ENCODE measurements at regions not wholly inside any gene's neighbourhood (a gene's known extent, or its start where the extent isn't known, plus 50 kb on each side); places are given as distances from the start of the nearest gene placed in this dataset.

DNA sequence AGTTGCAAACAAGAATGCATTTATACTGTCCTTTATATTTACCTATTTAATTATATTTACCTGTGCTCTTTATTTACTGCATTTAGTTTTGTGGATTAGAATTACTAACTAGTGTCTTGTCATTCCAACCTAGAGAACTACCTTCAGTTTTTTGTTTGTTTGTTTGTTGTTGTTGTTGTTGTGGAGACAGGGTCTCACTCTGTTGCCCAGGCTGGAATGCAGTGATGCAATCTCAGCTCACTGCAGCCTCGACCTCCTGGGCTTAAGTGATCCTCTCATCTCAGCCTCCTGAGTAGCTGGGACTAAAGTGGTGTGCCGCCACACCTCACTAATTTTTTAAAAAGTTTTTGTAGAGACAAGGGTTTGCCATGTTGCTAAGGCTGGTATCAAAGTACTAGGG, 156.4 kb upstream of the AKR1E2 start:
- H3K4me2 ChIP-seq (ENCODE audit: low read length): no peak overlapping the region
- H3K4me1 ChIP-seq (ENCODE audit: control insufficient read depth, low read length): no peaks in the 10 kb centered on the region
- H4K20me1 ChIP-seq (ENCODE audit: control insufficient read depth, insufficient read depth, low read depth, low read length): no peaks in the 10 kb centered on the region
- TF ChIP-seq, protein P1, sequence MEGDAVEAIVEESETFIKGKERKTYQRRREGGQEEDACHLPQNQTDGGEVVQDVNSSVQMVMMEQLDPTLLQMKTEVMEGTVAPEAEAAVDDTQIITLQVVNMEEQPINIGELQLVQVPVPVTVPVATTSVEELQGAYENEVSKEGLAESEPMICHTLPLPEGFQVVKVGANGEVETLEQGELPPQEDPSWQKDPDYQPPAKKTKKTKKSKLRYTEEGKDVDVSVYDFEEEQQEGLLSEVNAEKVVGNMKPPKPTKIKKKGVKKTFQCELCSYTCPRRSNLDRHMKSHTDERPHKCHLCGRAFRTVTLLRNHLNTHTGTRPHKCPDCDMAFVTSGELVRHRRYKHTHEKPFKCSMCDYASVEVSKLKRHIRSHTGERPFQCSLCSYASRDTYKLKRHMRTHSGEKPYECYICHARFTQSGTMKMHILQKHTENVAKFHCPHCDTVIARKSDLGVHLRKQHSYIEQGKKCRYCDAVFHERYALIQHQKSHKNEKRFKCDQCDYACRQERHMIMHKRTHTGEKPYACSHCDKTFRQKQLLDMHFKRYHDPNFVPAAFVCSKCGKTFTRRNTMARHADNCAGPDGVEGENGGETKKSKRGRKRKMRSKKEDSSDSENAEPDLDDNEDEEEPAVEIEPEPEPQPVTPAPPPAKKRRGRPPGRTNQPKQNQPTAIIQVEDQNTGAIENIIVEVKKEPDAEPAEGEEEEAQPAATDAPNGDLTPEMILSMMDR (IDR thresholded peaks at IDR 0.05; ENCODE audit: low read depth, low read length, poor library complexity, severe bottlenecking): no peak
- no peak for TF ChIP-seq EZH2phosphoT487 (IDR thresholded peaks at IDR 0.05; ENCODE audit: borderline replicate concordance, low read length)
- H3K79me2 ChIP-seq (ENCODE audit: control insufficient read depth, low read length): no peaks in the 10 kb centered on the region
- H3K36me3 ChIP-seq (ENCODE audit: control insufficient read depth, low read length): no peaks in the 10 kb centered on the region
- no peaks in the 10 kb centered on the region; the same call in 1 of the 2 replicates for H3K9me2 ChIP-seq (replicated peaks; ENCODE audit: control insufficient read depth, low read length)
- H3K27ac ChIP-seq (ENCODE audit: low read depth, low read length): no peak overlapping the region
- H3F3A ChIP-seq (ENCODE audit: control insufficient read depth, insufficient read depth): no peaks in the 10 kb centered on the region
- no peaks in the 10 kb centered on the region for H3K27me3 ChIP-seq (ENCODE audit: control insufficient read depth, low read length)
- no peak overlapping the region for H3K4me3 ChIP-seq (ENCODE audit: low read length)
- H3K9me3 ChIP-seq (ENCODE audit: control insufficient read depth, insufficient read depth, low read length): no peaks in the 10 kb centered on the region

DNA sequence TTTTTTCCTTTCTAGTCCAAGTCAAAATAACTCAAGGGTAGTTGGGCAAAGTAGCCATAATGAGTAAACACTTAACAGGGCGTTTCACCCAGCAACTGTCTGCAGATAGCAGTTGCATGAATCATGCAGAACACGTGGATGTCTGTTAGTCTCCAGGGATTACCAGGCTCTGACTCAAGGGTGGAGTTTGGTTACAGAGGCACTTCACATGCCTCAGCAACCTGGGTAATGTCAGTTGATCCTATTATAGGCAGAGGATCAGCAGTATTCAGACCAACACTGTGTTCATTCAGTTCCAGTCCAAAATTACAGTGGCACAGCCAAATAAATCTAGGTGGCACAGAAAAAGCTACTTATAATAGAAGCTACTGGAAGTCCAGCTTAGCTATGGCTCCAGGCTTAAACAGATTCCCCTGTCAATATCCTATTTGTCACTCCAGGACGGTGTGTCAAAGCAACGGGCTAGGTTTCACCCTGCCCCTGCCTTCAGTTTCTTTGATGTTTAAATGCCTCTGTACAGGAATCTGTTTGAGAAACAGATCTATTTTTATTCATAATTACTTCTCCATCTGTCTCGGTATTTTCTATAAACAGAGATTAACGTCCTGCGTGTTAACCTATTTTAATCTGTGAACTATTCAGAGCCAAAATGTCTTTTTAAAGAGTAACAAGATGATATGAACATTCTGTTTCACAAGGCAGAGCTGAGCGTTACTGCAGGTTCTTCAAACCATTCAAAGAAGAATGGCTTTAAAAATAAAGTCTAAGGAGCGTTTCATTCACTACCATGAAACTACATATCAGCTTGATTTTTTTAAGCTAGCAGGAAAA, 162.6 kb upstream of the AKR1E2 start:
- Histone ChIP-seq H3K9me2 (replicated peaks; ENCODE audit: control insufficient read depth, low read length) (no peaks in the 10 kb centered on the region), H3K79me2 (ENCODE audit: control insufficient read depth, low read length) (no peaks in the 10 kb centered on the region), H3K9me3 (ENCODE audit: control insufficient read depth, insufficient read depth, low read length) (no peaks in the 10 kb centered on the region), H3K36me3 (ENCODE audit: control insufficient read depth, low read length) (no peaks in the 10 kb centered on the region), H3K4me2 (ENCODE audit: low read length) (no peak overlapping the region), H3F3A (ENCODE audit: control insufficient read depth, insufficient read depth) (no peaks in the 10 kb centered on the region), H4K20me1 (ENCODE audit: control insufficient read depth, insufficient read depth, low read depth, low read length) (no peaks in the 10 kb centered on the region), H3K27ac (ENCODE audit: low read depth, low read length) (no peak overlapping the region), H3K4me3 (ENCODE audit: low read length) (no peak overlapping the region), H3K4me1 (ENCODE audit: control insufficient read depth, low read length) (no peaks in the 10 kb centered on the region), H3K27me3 (ENCODE audit: control insufficient read depth, low read length) (no peaks in the 10 kb centered on the region)
- TF ChIP-seq EZH2phosphoT487 (IDR thresholded peaks at IDR 0.05; ENCODE audit: borderline replicate concordance, low read length): no peak
- TF ChIP-seq, protein P1 (IDR thresholded peaks at IDR 0.05; ENCODE audit: low read depth, low read length, poor library complexity, severe bottlenecking): no peak

DNA sequence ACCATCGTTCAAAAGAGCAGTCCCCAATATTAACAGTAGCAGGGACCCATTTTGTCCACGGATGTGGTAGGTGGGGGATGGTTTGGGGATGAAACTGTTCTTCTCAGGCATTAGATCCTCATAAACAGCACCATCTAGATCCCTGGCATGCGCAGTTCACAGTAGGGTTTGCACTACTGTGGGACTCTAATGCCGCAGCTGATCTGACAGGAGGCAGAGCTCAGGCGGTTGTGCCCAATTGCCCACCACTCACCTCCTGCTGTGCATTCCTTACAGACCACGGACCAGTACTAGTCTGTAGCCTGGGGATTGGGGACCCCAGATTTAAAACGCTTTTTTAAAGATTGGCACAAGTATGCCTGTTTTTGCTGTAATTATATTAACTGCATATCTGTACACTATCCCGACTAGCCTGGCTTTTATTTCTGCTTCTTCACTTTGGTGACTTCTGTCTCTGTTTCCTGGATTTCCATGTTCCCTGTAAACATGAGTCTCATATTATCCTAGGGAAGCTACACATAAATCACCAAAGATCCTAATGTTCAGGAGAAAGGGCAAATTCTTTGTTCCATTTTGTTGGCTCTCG, 163.3 kb upstream of the AKR1E2 start:
- Histone ChIP-seq H3K27me3 (ENCODE audit: control insufficient read depth, low read length) (no peaks in the 10 kb centered on the region), H3K4me1 (ENCODE audit: control insufficient read depth, low read length) (no peaks in the 10 kb centered on the region), H3K9me3 (ENCODE audit: control insufficient read depth, insufficient read depth, low read length) (no peaks in the 10 kb centered on the region), H3F3A (ENCODE audit: control insufficient read depth, insufficient read depth) (no peaks in the 10 kb centered on the region), H3K4me2 (ENCODE audit: low read length) (no peak overlapping the region), H3K4me3 (ENCODE audit: low read length) (no peak overlapping the region), H3K27ac (ENCODE audit: low read depth, low read length) (no peak overlapping the region), H3K9me2 (replicated peaks; ENCODE audit: control insufficient read depth, low read length) (no peaks in the 10 kb centered on the region), H3K36me3 (ENCODE audit: control insufficient read depth, low read length) (no peaks in the 10 kb centered on the region), H3K79me2 (ENCODE audit: control insufficient read depth, low read length) (no peaks in the 10 kb centered on the region), H4K20me1 (ENCODE audit: control insufficient read depth, insufficient read depth, low read depth, low read length) (no peaks in the 10 kb centered on the region)
- TF ChIP-seq EZH2phosphoT487 (IDR thresholded peaks at IDR 0.05; ENCODE audit: borderline replicate concordance, low read length): no peak
- TF ChIP-seq, protein P1 (IDR thresholded peaks at IDR 0.05; ENCODE audit: low read depth, low read length, poor library complexity, severe bottlenecking): no peak
